ENCODE measurements at regions not wholly inside any gene's neighbourhood (a gene's known extent, or its start where the extent isn't known, plus 50 kb on each side); places are given as distances from the start of the nearest gene placed in this dataset.

- no peaks in the 10 kb centered on the region for H3K36me3 ChIP-seq (ENCODE audit: insufficient read depth, low read length)
Measured at GRCh38 chr1:192261476-192261875, 55.3 kb upstream of the RGS21 start.

DNA sequence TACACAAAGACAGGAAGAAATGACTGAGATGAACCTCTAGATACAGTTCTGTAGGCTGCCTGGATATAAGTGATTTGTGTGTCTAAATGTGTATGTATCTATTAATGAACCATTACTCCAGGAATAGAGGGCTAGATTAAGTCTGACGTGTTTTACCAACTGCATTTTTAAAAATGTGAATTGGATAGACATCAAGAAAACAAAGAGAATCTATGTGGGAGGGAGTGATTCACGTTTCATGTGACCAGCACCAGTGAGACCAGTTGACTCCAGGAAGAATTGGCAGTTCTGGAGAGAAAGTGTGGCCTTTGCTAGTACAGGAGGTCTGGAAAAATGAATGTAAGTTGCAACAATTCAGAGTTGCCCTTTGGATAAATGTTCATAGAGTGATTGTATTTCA lies 53.4 kb upstream of the RGS21 start:
- Histone ChIP-seq H3K4me3 (ENCODE audit: low read length, poor library complexity, severe bottlenecking) (no peak overlapping the region), H2AFZ (ENCODE audit: low read length) (peak overlapping the region; percentile 77), H3K36me3 (ENCODE audit: insufficient read depth, low read length) (no peaks in the 10 kb centered on the region), H3K9me3 (ENCODE audit: insufficient read depth, low read depth, low read length) (no peaks in the 10 kb centered on the region), H3K27me3 (ENCODE audit: insufficient read depth, low read length, poor library complexity, severe bottlenecking) (no peaks in the 10 kb centered on the region), H3K4me1 (ENCODE audit: insufficient read depth, low read length, poor library complexity, severe bottlenecking) (peaks cover 44% of the 10 kb centered on the region), H4K20me1 (ENCODE audit: insufficient read depth, low read length, poor library complexity, severe bottlenecking) (no peaks in the 10 kb centered on the region), H3K4me2 (ENCODE audit: low read depth, low read length, poor library complexity, severe bottlenecking) (no peak overlapping the region), H3K9me2 (replicated peaks; ENCODE audit: low read depth, low read length) (no peaks in the 10 kb centered on the region), H3K79me2 (ENCODE audit: insufficient read depth, low read length) (no peaks in the 10 kb centered on the region), H3K9ac (ENCODE audit: low read depth, low read length, poor library complexity, severe bottlenecking) (no peak overlapping the region), H3F3A (ENCODE audit: low read depth) (peaks cover 4% of the 10 kb centered on the region; the same call in 1 of the 2 replicates)
- TF ChIP-seq, protein P1, sequence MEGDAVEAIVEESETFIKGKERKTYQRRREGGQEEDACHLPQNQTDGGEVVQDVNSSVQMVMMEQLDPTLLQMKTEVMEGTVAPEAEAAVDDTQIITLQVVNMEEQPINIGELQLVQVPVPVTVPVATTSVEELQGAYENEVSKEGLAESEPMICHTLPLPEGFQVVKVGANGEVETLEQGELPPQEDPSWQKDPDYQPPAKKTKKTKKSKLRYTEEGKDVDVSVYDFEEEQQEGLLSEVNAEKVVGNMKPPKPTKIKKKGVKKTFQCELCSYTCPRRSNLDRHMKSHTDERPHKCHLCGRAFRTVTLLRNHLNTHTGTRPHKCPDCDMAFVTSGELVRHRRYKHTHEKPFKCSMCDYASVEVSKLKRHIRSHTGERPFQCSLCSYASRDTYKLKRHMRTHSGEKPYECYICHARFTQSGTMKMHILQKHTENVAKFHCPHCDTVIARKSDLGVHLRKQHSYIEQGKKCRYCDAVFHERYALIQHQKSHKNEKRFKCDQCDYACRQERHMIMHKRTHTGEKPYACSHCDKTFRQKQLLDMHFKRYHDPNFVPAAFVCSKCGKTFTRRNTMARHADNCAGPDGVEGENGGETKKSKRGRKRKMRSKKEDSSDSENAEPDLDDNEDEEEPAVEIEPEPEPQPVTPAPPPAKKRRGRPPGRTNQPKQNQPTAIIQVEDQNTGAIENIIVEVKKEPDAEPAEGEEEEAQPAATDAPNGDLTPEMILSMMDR (conservative IDR thresholded peaks at IDR 0.05; ENCODE audit: low read length): no peak
- no peak for TF ChIP-seq EZH2phosphoT487 (IDR thresholded peaks at IDR 0.05; ENCODE audit: borderline replicate concordance)

More at GRCh38 chr1:192261476-192261875, 55.3 kb upstream of the RGS21 start:
- TF ChIP-seq, protein P1 (conservative IDR thresholded peaks at IDR 0.05; ENCODE audit: low read length): no peak
- no peak for TF ChIP-seq EZH2phosphoT487 (IDR thresholded peaks at IDR 0.05; ENCODE audit: borderline replicate concordance)
- H3K9ac ChIP-seq (ENCODE audit: low read depth, low read length, poor library complexity, severe bottlenecking): no peak overlapping the region
- peaks cover 48% of the 10 kb centered on the region for H3K4me1 ChIP-seq (ENCODE audit: insufficient read depth, low read length, poor library complexity, severe bottlenecking)
- no peaks in the 10 kb centered on the region for H3K79me2 ChIP-seq (ENCODE audit: insufficient read depth, low read length)
- H3K27me3 ChIP-seq (ENCODE audit: insufficient read depth, low read length, poor library complexity, severe bottlenecking): no peaks in the 10 kb centered on the region
- no peaks in the 10 kb centered on the region for H3K9me3 ChIP-seq (ENCODE audit: insufficient read depth, low read depth, low read length)
- no peak overlapping the region for H3K4me3 ChIP-seq (ENCODE audit: low read length, poor library complexity, severe bottlenecking)
- no peaks in the 10 kb centered on the region for H4K20me1 ChIP-seq (ENCODE audit: insufficient read depth, low read length, poor library complexity, severe bottlenecking)
- no peak overlapping the region for H3K4me2 ChIP-seq (ENCODE audit: low read depth, low read length, poor library complexity, severe bottlenecking)
- H2AFZ ChIP-seq (ENCODE audit: low read length): peak overlapping the region; percentile 11; the same call in 1 of the 2 replicates
- no peaks in the 10 kb centered on the region for H3K9me2 ChIP-seq (replicated peaks; ENCODE audit: low read depth, low read length)
- peaks cover 4% of the 10 kb centered on the region; the same call in 1 of the 2 replicates for H3F3A ChIP-seq (ENCODE audit: low read depth)

DNA sequence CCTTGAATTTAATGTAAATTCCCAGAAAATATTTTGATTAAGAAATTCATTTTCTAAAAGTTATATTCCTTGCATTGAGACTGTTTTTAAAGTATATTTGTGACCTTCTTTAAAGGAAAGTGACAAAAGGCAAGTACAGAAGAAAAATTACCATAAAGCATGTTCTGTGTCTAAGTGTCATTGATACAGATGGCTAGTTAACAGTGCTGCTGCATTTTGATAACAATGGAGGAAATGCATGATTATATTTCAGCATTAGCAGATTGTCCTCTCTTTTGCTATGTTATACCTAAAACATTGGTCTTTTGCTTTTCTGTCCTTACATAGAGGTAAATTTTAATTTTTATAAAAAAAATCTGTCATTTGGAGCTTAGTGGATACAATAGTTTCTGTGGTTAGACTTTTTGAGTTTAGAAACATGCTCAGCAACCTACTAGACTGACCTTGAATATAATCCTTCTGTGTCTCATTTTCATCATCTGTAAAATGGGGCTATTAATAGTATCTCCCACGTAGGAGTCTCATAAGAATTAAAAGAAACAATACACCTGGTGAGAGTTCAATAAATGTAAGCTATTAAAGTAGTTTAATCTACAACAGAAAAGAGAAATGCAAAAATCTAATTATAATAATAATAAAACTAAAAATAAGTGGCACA lies 51.1 kb upstream of the RGS21 start:
- peak overlapping the region; percentile 76; the same call in 1 of the 2 replicates for H2AFZ ChIP-seq (ENCODE audit: low read length)
- H4K20me1 ChIP-seq (ENCODE audit: insufficient read depth, low read length, poor library complexity, severe bottlenecking): no peaks in the 10 kb centered on the region
- H3F3A ChIP-seq (ENCODE audit: low read depth): no peaks in the 10 kb centered on the region
- H3K9me3 ChIP-seq (ENCODE audit: insufficient read depth, low read depth, low read length): no peaks in the 10 kb centered on the region
- H3K27me3 ChIP-seq (ENCODE audit: insufficient read depth, low read length, poor library complexity, severe bottlenecking): no peaks in the 10 kb centered on the region
- TF ChIP-seq, protein P1 (conservative IDR thresholded peaks at IDR 0.05; ENCODE audit: low read length): no peak
- TF ChIP-seq EZH2phosphoT487 (IDR thresholded peaks at IDR 0.05; ENCODE audit: borderline replicate concordance): no peak
- no peaks in the 10 kb centered on the region for H3K36me3 ChIP-seq (ENCODE audit: insufficient read depth, low read length)
- H3K9ac ChIP-seq (ENCODE audit: low read depth, low read length, poor library complexity, severe bottlenecking): no peak overlapping the region
- peak overlapping the region; percentile 0 for H3K4me2 ChIP-seq (ENCODE audit: low read depth, low read length, poor library complexity, severe bottlenecking)
- peaks cover 30% of the 10 kb centered on the region for H3K4me1 ChIP-seq (ENCODE audit: insufficient read depth, low read length, poor library complexity, severe bottlenecking)
- no peaks in the 10 kb centered on the region for H3K79me2 ChIP-seq (ENCODE audit: insufficient read depth, low read length)
- H3K9me2 ChIP-seq (replicated peaks; ENCODE audit: low read depth, low read length): no peaks in the 10 kb centered on the region
- no peak overlapping the region for H3K4me3 ChIP-seq (ENCODE audit: low read length, poor library complexity, severe bottlenecking)

Measured in Loucy (cell line).